ENCODE measurements at regions not wholly inside any gene's neighbourhood (a gene's known extent, or its start where the extent isn't known, plus 50 kb on each side); places are given as distances from the start of the nearest gene placed in this dataset.

DNA sequence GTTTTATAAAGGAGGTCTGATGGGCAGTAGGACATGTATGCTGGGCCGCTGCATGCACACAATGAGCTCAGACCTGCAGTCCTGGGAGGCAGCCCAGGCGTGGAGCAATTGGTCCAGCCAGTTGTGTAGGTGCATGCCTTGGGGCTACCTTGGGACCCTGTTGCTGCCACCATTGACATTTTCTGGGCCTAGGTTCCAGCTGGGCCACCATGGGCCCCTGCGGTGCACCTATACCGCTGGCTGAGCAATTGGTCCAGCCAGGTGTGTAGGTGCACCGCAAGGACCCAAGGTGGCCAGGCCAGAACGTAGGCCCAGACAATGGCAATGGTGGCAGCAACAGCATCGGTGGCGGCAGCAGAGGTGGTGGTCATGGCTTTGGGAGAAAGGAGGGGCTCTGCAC is 143.9 kb downstream of the PXDC1 start:
- Mint-ChIP-seq H3K4me3 (no peak overlapping the region), H3K36me3 (ENCODE audit: low read depth) (no peaks in the 10 kb centered on the region), H3K27ac (no peak overlapping the region), H3K27me3 (ENCODE audit: insufficient read depth) (peaks cover 41% of the 10 kb centered on the region), H3K4me1 (ENCODE audit: low read depth) (peaks cover 17% of the 10 kb centered on the region), H3K9me3 (peaks cover under 1% of the 10 kb centered on the region; the same call in 1 of the 2 replicates)
- TF ChIP-seq, protein P1, sequence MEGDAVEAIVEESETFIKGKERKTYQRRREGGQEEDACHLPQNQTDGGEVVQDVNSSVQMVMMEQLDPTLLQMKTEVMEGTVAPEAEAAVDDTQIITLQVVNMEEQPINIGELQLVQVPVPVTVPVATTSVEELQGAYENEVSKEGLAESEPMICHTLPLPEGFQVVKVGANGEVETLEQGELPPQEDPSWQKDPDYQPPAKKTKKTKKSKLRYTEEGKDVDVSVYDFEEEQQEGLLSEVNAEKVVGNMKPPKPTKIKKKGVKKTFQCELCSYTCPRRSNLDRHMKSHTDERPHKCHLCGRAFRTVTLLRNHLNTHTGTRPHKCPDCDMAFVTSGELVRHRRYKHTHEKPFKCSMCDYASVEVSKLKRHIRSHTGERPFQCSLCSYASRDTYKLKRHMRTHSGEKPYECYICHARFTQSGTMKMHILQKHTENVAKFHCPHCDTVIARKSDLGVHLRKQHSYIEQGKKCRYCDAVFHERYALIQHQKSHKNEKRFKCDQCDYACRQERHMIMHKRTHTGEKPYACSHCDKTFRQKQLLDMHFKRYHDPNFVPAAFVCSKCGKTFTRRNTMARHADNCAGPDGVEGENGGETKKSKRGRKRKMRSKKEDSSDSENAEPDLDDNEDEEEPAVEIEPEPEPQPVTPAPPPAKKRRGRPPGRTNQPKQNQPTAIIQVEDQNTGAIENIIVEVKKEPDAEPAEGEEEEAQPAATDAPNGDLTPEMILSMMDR (IDR thresholded peaks at IDR 0.05), result no peak
- DNase-seq, result no peak

DNA sequence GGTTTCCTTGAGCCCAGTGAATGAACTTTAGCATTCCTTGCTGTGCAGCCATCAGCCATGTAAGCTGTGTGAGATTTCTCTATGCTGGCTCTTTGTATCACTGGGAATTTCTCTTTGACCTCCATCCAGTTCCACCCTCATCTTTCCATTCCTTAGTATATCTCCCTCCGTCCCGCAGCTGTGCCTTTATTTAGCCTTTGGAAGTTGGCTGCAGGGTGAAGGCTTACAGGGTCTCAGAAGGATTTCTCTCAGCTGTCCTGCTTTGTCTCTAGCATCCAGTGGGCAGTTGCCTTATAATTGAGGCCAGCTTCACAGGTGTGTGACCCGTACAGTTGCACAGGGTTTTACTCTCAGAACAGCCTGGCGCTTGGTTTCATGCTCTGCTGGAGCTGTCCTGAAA is 144.3 kb downstream of the PXDC1 start:
- H3K27me3 Mint-ChIP-seq (ENCODE audit: insufficient read depth), result peaks cover 41% of the 10 kb centered on the region
- peaks cover 5% of the 10 kb centered on the region; the same call in 1 of the 2 replicates for H3K9me3 Mint-ChIP-seq
- TF ChIP-seq, protein P1 (IDR thresholded peaks at IDR 0.05), result no peak
- H3K27ac Mint-ChIP-seq, result no peak overlapping the region
- H3K4me1 Mint-ChIP-seq (ENCODE audit: low read depth), result peaks cover 13% of the 10 kb centered on the region
- DNase-seq, result no peak
- no peaks in the 10 kb centered on the region for H3K36me3 Mint-ChIP-seq (ENCODE audit: low read depth)
- H3K4me3 Mint-ChIP-seq, result no peak overlapping the region

DNA sequence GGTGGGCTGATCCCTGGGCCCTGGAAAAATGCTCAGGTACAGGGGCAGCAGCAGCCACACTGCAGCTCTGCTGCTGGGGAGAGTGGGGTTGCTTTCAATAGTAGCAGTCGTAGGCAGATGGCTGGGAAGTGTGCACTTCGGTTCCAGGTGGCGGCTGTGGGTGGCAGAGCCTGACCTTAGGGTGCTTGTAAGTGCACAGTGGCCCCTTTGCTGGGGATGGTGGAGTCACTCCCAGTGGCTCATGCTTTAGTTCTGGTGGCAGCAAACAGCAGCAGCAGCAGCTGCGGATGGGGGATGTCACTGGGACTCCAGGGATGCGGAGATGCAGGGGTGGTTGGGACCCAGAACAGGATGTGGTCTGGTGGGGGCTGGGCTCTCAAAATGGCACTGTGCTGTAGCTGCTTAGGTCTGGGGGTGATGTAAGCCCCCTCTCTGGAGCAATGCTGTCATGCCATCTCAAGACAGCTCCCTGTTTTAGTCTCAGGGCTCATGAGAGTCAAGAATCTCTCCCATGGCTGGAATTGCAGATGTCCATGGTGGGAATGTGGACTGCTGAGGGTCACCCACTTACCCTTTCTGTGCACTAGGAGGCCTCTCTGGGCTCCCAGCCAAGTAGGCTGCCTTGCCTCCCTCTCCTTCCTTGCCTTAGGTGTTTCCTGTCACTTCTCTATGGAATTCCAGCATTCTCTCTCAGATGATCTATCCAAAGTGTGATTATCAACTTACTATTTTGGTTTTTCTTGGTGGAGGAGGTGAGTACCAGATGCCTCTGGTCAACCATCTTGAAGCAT is 146.7 kb upstream of the SLC22A23 start:
- H3K9me3 Mint-ChIP-seq, result peaks cover 17% of the 10 kb centered on the region
- H3K36me3 Mint-ChIP-seq (ENCODE audit: low read depth), result 0 out of 2 replicates have a peak, but pooled peaks cover 5% of the 10 kb centered on the region
- H3K4me3 Mint-ChIP-seq, result no peak overlapping the region
- DNase-seq, result no peak
- peaks cover 41% of the 10 kb centered on the region for H3K27me3 Mint-ChIP-seq (ENCODE audit: insufficient read depth)
- TF ChIP-seq, protein P1 (IDR thresholded peaks at IDR 0.05), result no peak
- H3K27ac Mint-ChIP-seq, result no peak overlapping the region
- H3K4me1 Mint-ChIP-seq (ENCODE audit: low read depth), result no peaks in the 10 kb centered on the region

DNA sequence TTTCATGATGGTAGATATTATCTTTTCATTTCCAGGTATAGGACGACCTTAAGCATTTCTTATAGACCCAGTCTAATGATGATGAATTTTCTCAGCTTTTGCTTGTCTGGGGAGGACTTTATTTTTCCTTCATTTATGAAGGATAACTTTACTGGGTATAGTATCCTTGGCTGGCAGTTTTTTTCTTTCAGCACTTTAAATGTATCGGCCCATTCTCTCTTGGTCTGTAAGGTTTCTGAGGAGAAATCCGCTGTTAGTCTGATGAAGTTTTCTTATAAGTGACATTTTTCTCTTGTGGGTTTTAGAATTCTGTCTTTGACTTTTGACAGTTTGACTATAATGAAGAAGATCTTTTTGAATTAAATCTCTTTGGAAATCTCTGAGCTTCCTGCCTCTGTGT is 144.7 kb upstream of the SLC22A23 start:
- Mint-ChIP-seq H3K4me1 (ENCODE audit: low read depth) (no peaks in the 10 kb centered on the region), H3K36me3 (ENCODE audit: low read depth) (0 out of 2 replicates have a peak, but pooled peaks cover 5% of the 10 kb centered on the region), H3K9me3 (peaks cover 17% of the 10 kb centered on the region), H3K27me3 (ENCODE audit: insufficient read depth) (peaks cover 34% of the 10 kb centered on the region), H3K4me3 (no peak overlapping the region), H3K27ac (no peak overlapping the region)
- TF ChIP-seq, protein P1 (IDR thresholded peaks at IDR 0.05), result no peak
- no peak for DNase-seq

DNA sequence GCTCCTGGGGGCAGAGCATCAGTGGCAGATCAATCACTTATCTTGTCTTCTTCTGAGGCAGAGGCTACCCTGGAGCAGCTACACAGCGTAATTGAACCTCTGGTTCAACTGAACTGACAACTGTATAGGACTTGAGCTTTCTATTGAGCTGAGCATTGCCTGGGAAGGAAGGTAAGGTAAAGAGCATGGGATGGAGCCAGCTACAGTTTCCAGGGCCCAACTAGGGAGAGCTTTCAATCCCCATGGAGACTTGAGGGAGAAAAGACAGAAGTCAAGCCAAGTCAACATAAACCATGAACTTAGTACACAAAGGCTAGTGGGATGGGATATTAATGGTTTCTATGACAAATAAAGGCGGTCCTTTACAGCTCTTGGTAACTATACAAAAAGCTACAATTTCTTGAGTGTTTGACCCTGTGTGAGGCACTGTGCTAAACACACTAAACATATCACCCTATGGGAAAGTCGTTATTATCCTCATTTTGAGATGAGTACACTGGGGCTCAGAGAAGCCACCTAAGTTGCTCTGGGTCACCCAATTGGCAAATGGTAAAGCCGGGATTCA is 140.7 kb upstream of the SLC22A23 start:
- H3K27ac Mint-ChIP-seq, result no peak overlapping the region

More for the DNA sequence above, 140.7 kb upstream of the SLC22A23 start:
- no peak for DNase-seq
- Mint-ChIP-seq H3K27me3 (ENCODE audit: insufficient read depth) (peaks cover 28% of the 10 kb centered on the region), H3K4me1 (ENCODE audit: low read depth) (peaks cover 7% of the 10 kb centered on the region), H3K4me3 (no peak overlapping the region), H3K9me3 (peaks cover 17% of the 10 kb centered on the region), H3K36me3 (ENCODE audit: low read depth) (0 out of 2 replicates have a peak, but pooled peaks cover 5% of the 10 kb centered on the region)
- TF ChIP-seq, protein P1 (IDR thresholded peaks at IDR 0.05), result no peak
